Neural progenitor cell (in vitro differentiated cells): ENCODE measurements at regions not wholly inside any gene's neighbourhood (a gene's known extent, or its start where the extent isn't known, plus 50 kb on each side); places are given as distances from the start of the nearest gene placed in this dataset.

Experiments
- CTCF ChIP-seq: fragments of 200-600 bp; sonication (generic); IDR thresholded peaks from 2 replicates; pipeline ENCODE4 v1.5.1; 2017; ENCODE audit warnings: antibody characterized with exemption, mild to moderate bottlenecking
- EZH2 ChIP-seq: fragments of 200-600 bp; sonication (generic); IDR thresholded peaks from 2 replicates; pipeline ENCODE4 v1.6.1; 2017; ENCODE audit warnings: antibody characterized with exemption, mild to moderate bottlenecking, moderate library complexity

- TF ChIP-seq CTCF (no peak), EZH2 (no peak)
Measured at GRCh38 chr2:19048593-19049266, 309.7 kb downstream of the OSR1 start.
